Liver (tissue), 3 donors: ENCODE measurements at regions not wholly inside any gene's neighbourhood (a gene's known extent, or its start where the extent isn't known, plus 50 kb on each side); places are given as distances from the start of the nearest gene placed in this dataset.

Experiments
- GABPA ChIP-seq, 2 donors: IDR thresholded peaks in 1 of 2; conservative IDR thresholded peaks in 1 of 2; 2 replicates each; pipeline ENCODE4 v1.6.1; 2016; ENCODE audit warnings: antibody characterized with exemption in 2 of 2, mild to moderate bottlenecking in 1 of 2, moderate library complexity in 1 of 2
- TF ChIP-seq, protein P1 (sequence below): fragments of 150-350 bp; IDR thresholded peaks from 2 replicates; pipeline ENCODE4 v1.5.1; 2017; ENCODE audit warnings: improper control_type of control experiment, low read depth, low read length; ENCODE audit not compliant: missing input control
- donor health status: healthy.
- donor health status: healthy.

DNA sequence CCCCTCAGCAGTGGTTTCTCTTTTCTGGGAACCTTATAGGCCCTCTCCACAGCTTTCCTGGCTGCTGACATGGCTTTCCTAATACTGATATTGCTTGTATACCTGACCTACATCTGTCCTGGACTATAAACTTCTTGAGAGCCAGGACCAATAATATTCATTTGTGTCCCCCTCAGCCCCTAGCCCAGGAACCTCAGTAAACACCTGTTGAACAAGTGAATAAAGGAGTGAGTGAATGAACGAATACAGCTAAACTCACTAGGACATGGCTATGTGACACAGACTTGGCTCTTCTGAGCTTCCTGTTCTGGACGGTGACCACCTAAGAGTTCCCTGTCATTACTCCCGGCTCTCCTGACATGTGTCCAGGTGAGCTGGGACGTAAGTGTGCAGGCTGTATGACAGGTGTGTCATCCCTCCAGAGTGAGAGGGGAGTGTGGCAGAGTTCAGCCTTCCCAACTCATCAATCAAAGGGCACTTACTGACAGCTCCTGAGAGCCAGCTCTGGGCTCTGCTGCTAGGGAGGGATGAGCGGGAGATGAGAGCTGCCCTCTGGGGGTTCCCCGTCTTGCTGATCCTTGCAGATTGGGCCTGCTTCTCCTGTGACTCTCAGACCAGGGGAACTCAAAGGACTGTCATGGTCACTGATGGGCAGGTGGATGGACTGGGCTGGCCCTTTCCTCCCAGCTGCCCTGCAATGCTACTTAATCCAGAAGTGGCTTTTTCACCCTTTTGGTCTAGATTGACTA, 84.5 kb downstream of the HIF1AN start:
- TF ChIP-seq, protein P1, sequence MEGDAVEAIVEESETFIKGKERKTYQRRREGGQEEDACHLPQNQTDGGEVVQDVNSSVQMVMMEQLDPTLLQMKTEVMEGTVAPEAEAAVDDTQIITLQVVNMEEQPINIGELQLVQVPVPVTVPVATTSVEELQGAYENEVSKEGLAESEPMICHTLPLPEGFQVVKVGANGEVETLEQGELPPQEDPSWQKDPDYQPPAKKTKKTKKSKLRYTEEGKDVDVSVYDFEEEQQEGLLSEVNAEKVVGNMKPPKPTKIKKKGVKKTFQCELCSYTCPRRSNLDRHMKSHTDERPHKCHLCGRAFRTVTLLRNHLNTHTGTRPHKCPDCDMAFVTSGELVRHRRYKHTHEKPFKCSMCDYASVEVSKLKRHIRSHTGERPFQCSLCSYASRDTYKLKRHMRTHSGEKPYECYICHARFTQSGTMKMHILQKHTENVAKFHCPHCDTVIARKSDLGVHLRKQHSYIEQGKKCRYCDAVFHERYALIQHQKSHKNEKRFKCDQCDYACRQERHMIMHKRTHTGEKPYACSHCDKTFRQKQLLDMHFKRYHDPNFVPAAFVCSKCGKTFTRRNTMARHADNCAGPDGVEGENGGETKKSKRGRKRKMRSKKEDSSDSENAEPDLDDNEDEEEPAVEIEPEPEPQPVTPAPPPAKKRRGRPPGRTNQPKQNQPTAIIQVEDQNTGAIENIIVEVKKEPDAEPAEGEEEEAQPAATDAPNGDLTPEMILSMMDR = no peak
- no peak for TF ChIP-seq GABPA (IDR thresholded peaks at IDR 0.05 in 1 of 2, conservative IDR thresholded peaks at IDR 0.05 in 1 of 2)
